ENCODE measurements at regions not wholly inside any gene's neighbourhood (a gene's known extent, or its start where the extent isn't known, plus 50 kb on each side); places are given as distances from the start of the nearest gene placed in this dataset.

GRCh38 chr2:129144082-129144791 lies 825.6 kb upstream of the HS6ST1 start:
- H3K4me3 Mint-ChIP-seq: no peak overlapping the region
- no peak overlapping the region for H3K27ac Mint-ChIP-seq
- H3K9me3 Mint-ChIP-seq (ENCODE audit: low read depth): peaks cover 2% of the 10 kb centered on the region
- peaks cover 1% of the 10 kb centered on the region for H3K27me3 Mint-ChIP-seq
- no peaks in the 10 kb centered on the region for H3K36me3 Mint-ChIP-seq
- no peaks in the 10 kb centered on the region for H3K4me1 Mint-ChIP-seq (ENCODE audit: low read depth)

- H3K36me3 Mint-ChIP-seq: no peaks in the 10 kb centered on the region
- peaks cover 15% of the 10 kb centered on the region for H3K9me3 Mint-ChIP-seq (ENCODE audit: low read depth)
- H3K27me3 Mint-ChIP-seq: peaks cover 11% of the 10 kb centered on the region
These were observed 827.0 kb upstream of the RAB6C start for GRCh38 chr2:129152514-129152913.

GRCh38 chr2:129160879-129161278 lies 818.6 kb upstream of the RAB6C start:
- H3K36me3 Mint-ChIP-seq: no peaks in the 10 kb centered on the region
- H3K4me1 Mint-ChIP-seq (ENCODE audit: low read depth): no peaks in the 10 kb centered on the region
- H3K9me3 Mint-ChIP-seq (ENCODE audit: low read depth): peaks cover 3% of the 10 kb centered on the region
- H3K27ac Mint-ChIP-seq: no peak overlapping the region
- no peak overlapping the region for H3K4me3 Mint-ChIP-seq
- H3K27me3 Mint-ChIP-seq: peaks cover 3% of the 10 kb centered on the region

More at GRCh38 chr2:129152514-129152913, 827.0 kb upstream of the RAB6C start:
- H3K4me1 Mint-ChIP-seq (ENCODE audit: low read depth): no peaks in the 10 kb centered on the region
- H3K27ac Mint-ChIP-seq: no peak overlapping the region
- H3K4me3 Mint-ChIP-seq: no peak overlapping the region

- no peaks in the 10 kb centered on the region for H3K4me1 Mint-ChIP-seq (ENCODE audit: low read depth)
- no peaks in the 10 kb centered on the region for H3K27me3 Mint-ChIP-seq
- no peaks in the 10 kb centered on the region for H3K9me3 Mint-ChIP-seq (ENCODE audit: low read depth)
- H3K36me3 Mint-ChIP-seq: no peaks in the 10 kb centered on the region
- H3K27ac Mint-ChIP-seq: no peak overlapping the region
- H3K4me3 Mint-ChIP-seq: no peak overlapping the region
These were observed 815.1 kb upstream of the RAB6C start for GRCh38 chr2:129164220-129164949.

- no peak overlapping the region for H3K4me3 Mint-ChIP-seq
- no peaks in the 10 kb centered on the region for H3K36me3 Mint-ChIP-seq
- no peaks in the 10 kb centered on the region for H3K9me3 Mint-ChIP-seq (ENCODE audit: low read depth)
- no peak overlapping the region for H3K27ac Mint-ChIP-seq
- H3K27me3 Mint-ChIP-seq: no peaks in the 10 kb centered on the region
- H3K4me1 Mint-ChIP-seq (ENCODE audit: low read depth): no peaks in the 10 kb centered on the region
These were observed 814.5 kb upstream of the RAB6C start for GRCh38 chr2:129165006-129165405.

GRCh38 chr2:129167456-129167855 lies 812.0 kb upstream of the RAB6C start:
- H3K27ac Mint-ChIP-seq: no peak overlapping the region
- no peak overlapping the region for H3K4me3 Mint-ChIP-seq
- H3K27me3 Mint-ChIP-seq: no peaks in the 10 kb centered on the region
- no peaks in the 10 kb centered on the region for H3K36me3 Mint-ChIP-seq
- no peaks in the 10 kb centered on the region for H3K9me3 Mint-ChIP-seq (ENCODE audit: low read depth)
- H3K4me1 Mint-ChIP-seq (ENCODE audit: low read depth): no peaks in the 10 kb centered on the region

GRCh38 chr2:129170570-129170969 lies 808.9 kb upstream of the RAB6C start:
- no peaks in the 10 kb centered on the region for H3K27me3 Mint-ChIP-seq
- no peaks in the 10 kb centered on the region for H3K9me3 Mint-ChIP-seq (ENCODE audit: low read depth)
- no peaks in the 10 kb centered on the region for H3K4me1 Mint-ChIP-seq (ENCODE audit: low read depth)
- H3K36me3 Mint-ChIP-seq: no peaks in the 10 kb centered on the region
- no peak overlapping the region for H3K4me3 Mint-ChIP-seq
- H3K27ac Mint-ChIP-seq: no peak overlapping the region

GRCh38 chr2:129174143-129174542 lies 805.3 kb upstream of the RAB6C start:
- Mint-ChIP-seq H3K4me1 (ENCODE audit: low read depth) (no peaks in the 10 kb centered on the region), H3K4me3 (no peak overlapping the region), H3K27ac (no peak overlapping the region), H3K27me3 (no peaks in the 10 kb centered on the region), H3K36me3 (no peaks in the 10 kb centered on the region), H3K9me3 (ENCODE audit: low read depth) (no peaks in the 10 kb centered on the region)

GRCh38 chr2:129175051-129175450 lies 804.4 kb upstream of the RAB6C start:
- Mint-ChIP-seq H3K9me3 (ENCODE audit: low read depth) (no peaks in the 10 kb centered on the region), H3K4me1 (ENCODE audit: low read depth) (no peaks in the 10 kb centered on the region), H3K36me3 (no peaks in the 10 kb centered on the region), H3K27me3 (no peaks in the 10 kb centered on the region), H3K4me3 (no peak overlapping the region), H3K27ac (no peak overlapping the region)

GRCh38 chr2:129176375-129176774 lies 803.1 kb upstream of the RAB6C start:
- no peaks in the 10 kb centered on the region for H3K36me3 Mint-ChIP-seq
- no peaks in the 10 kb centered on the region for H3K27me3 Mint-ChIP-seq
- H3K9me3 Mint-ChIP-seq (ENCODE audit: low read depth): no peaks in the 10 kb centered on the region
- no peaks in the 10 kb centered on the region for H3K4me1 Mint-ChIP-seq (ENCODE audit: low read depth)
- no peak overlapping the region for H3K4me3 Mint-ChIP-seq
- no peak overlapping the region for H3K27ac Mint-ChIP-seq

GRCh38 chr2:129178356-129178755 lies 801.1 kb upstream of the RAB6C start:
- Mint-ChIP-seq H3K36me3 (no peaks in the 10 kb centered on the region), H3K9me3 (ENCODE audit: low read depth) (no peaks in the 10 kb centered on the region), H3K27ac (no peak overlapping the region), H3K4me3 (no peak overlapping the region), H3K4me1 (ENCODE audit: low read depth) (no peaks in the 10 kb centered on the region), H3K27me3 (no peaks in the 10 kb centered on the region)

- no peaks in the 10 kb centered on the region for H3K9me3 Mint-ChIP-seq (ENCODE audit: low read depth)
- H3K27me3 Mint-ChIP-seq: no peaks in the 10 kb centered on the region
- H3K36me3 Mint-ChIP-seq: no peaks in the 10 kb centered on the region
- no peaks in the 10 kb centered on the region for H3K4me1 Mint-ChIP-seq (ENCODE audit: low read depth)
- H3K4me3 Mint-ChIP-seq: no peak overlapping the region
- H3K27ac Mint-ChIP-seq: no peak overlapping the region
These were observed 800.3 kb upstream of the RAB6C start for GRCh38 chr2:129179199-129179598.

GRCh38 chr2:129180124-129180716 lies 799.2 kb upstream of the RAB6C start:
- no peaks in the 10 kb centered on the region for H3K4me1 Mint-ChIP-seq (ENCODE audit: low read depth)
- no peaks in the 10 kb centered on the region for H3K9me3 Mint-ChIP-seq (ENCODE audit: low read depth)
- no peak overlapping the region for H3K27ac Mint-ChIP-seq
- H3K4me3 Mint-ChIP-seq: no peak overlapping the region
- H3K27me3 Mint-ChIP-seq: no peaks in the 10 kb centered on the region
- H3K36me3 Mint-ChIP-seq: no peaks in the 10 kb centered on the region

GRCh38 chr2:129181433-129181832 lies 798.0 kb upstream of the RAB6C start:
- H3K27ac Mint-ChIP-seq: no peak overlapping the region
- H3K36me3 Mint-ChIP-seq: no peaks in the 10 kb centered on the region
- H3K4me1 Mint-ChIP-seq (ENCODE audit: low read depth): no peaks in the 10 kb centered on the region
- no peaks in the 10 kb centered on the region for H3K27me3 Mint-ChIP-seq
- H3K9me3 Mint-ChIP-seq (ENCODE audit: low read depth): no peaks in the 10 kb centered on the region
- no peak overlapping the region for H3K4me3 Mint-ChIP-seq

GRCh38 chr2:129181963-129182362 lies 797.5 kb upstream of the RAB6C start:
- H3K4me3 Mint-ChIP-seq: no peak overlapping the region
- H3K9me3 Mint-ChIP-seq (ENCODE audit: low read depth): no peaks in the 10 kb centered on the region
- no peaks in the 10 kb centered on the region for H3K27me3 Mint-ChIP-seq
- H3K36me3 Mint-ChIP-seq: no peaks in the 10 kb centered on the region
- no peak overlapping the region for H3K27ac Mint-ChIP-seq
- no peaks in the 10 kb centered on the region for H3K4me1 Mint-ChIP-seq (ENCODE audit: low read depth)
